Fibroblast of peridontal ligament (primary cell): ENCODE measurements at regions not wholly inside any gene's neighbourhood (a gene's known extent, or its start where the extent isn't known, plus 50 kb on each side); places are given as distances from the start of the nearest gene placed in this dataset.
"Not testable (repeated sequence)": the region's sequence is repeated elsewhere in the genome, so short reads cannot be mapped to it uniquely, and the experiment has no call there.

Experiments used
- DNase-seq: peaks from one replicate; pipeline ENCODE4 v3.0.0-alpha.2; 2010; ENCODE audit errors: extremely low read depth

DNA sequence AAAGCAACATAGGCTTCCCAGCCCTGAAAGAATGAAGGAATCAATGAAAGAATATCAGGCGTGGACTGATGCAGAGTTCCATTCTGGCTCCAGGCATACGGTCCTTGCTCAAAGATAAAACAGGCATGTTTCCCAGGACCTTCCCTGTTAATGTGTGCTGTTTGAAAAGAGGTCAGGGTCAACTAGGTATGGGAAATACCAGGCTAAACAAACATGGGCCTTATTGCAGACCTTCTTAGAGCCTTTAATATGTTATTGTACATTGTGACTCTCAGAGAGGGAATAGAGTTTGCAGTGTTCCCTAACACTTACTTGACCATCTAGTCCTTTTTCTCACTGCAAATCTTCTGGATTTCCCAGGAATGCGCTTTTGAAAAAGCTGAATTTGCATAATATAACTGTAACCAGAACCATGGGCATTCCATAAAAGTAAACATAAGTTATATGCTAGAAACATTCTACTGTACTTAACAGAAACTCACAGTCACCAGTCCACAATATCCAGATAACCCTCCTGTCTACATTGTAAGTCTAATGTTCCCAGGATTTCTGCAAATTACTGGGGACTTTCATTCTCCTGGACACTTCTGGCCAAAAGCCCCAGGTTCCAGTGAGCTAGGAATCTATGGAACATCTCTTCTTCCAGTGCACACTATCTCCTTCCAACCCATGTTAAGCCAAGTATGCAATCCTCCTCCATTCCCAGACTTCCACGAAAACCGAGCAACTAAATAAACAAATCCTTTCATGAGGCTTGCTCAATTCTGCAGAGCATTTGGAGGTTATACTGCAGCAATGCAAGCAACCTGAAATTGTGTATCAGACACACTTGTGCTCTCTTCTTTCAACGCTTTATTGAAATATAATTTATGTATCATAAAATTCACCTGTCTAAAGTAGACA lies 486.6 kb downstream of the SETD4 start:
- peak; percentile 82 for DNase-seq

DNA sequence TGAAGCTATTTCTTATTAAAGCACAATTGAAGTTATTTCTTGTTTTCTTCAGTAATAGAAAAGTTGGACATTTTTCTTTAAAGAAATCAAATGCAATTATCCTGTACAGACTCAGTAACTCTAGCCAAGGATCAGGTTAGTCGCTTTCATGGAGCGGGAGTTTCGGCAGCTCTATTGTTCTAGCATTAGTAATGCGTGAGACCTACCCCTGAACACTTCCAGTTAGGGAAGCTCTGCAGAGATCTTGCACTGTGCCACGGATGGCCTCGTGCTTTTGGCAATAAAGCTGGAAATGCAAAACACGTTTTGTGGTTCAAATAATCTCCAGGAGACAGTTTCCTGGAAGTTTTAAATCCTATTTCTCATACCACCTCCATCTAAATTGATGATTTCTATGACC lies 488.4 kb downstream of the SETD4 start:
- DNase-seq = no peak

DNA sequence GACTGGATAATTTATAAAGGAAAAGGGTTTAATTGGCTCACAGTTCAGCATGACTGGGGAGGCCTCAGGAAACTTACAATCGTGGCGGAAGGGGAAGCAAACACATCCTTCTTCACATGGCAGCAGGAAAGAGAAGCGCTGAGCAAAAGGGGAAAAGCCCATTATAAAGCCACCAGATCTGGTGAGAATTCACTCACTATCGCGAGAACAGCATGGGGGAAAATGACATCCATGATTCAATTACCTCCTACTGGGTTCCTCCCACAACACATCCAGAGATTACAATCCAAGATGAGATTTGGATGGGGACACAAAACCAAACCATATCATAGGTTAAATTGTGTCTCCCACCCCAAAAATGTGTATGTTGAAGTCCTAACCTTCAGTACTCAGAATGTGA lies 491.7 kb downstream of the SETD4 start:
- no peak for DNase-seq

DNA sequence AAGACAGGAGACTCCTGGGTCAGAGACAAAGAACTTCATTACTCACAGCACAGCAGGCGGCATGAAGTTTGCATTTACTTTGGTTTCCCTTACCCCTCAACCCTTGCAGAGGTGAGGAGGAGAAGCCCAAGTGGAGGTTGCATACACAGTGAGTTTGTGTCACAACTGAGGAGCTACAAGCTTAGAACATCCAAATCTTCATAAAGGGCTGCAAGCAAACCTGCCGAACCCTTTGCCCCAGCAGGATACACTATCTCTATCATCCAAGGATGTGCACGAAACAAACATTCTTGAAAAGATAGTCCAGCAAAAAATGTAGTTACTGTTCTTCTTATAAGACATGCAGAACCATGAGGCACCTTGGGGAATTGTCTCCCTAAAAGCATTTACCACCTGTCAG lies 493.5 kb downstream of the SETD4 start:
- DNase-seq = no peak

DNA sequence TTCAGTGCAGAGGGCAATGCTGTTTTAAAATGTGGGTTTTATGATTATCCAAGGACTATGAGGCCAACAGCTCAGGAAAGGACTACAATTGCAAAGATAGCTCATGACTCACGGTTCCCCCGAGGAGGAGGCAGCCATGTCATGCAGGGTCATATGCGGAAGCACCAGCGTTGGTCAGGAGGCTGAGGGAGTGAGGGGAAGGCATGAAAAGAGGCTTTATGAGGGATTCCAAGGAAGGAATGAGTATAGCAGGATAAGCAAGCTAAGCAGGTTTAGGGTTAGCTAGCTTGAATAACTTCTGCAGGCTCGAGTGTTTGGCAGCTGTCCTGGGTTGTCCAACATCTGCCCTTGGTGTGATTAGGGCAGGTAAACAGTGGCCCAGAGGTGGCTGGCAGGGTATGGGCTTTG lies 495.1 kb downstream of the SETD4 start:
- peak; percentile 91 for DNase-seq

DNA sequence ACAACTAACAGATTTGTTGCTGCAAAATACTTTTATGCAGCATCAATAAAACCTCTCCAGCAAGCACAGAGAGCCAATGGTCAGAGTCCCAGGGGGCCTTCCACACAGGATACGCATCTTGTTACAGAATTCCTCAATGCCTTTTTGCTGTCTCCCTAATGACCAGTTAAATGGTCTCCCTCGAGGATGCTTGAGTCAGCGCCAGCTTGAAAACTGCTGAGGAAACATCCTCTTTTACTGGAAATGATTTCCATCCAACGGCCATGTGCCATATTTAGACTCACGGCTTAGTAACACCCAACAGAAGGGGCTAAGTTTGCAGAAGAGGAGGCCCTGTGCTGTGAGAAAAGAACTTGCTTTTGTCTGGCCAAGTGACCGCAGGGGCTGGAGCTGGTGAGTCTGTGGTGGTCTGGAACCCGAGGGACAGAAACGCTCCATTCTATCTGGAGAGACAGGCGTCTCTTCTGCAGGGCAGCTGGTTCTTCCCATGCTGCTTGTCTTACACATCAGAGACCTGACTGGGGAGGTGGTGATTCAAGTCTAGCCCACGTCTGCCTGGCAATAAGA lies 496.4 kb downstream of the SETD4 start:
- peak; percentile 99 for DNase-seq

DNA sequence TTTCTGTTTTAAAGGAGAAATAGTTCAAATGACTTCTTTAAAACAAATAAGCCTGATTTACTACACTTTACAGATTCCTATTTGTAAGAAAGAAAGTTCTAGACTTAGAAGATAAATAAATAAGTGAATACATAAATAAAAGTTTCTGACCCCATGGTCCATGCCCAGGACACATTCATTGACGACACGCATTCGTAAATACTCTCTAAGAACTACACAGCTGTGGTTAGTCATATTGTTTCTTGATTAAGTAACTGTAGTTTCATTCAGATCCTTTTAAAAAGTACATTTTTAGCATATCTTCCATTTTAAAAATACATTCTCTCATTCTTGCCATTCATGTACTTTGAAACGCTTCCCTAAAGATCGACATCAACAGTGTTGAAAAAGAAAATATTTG lies 497.4 kb downstream of the SETD4 start:
- peak; percentile 41 for DNase-seq

DNA sequence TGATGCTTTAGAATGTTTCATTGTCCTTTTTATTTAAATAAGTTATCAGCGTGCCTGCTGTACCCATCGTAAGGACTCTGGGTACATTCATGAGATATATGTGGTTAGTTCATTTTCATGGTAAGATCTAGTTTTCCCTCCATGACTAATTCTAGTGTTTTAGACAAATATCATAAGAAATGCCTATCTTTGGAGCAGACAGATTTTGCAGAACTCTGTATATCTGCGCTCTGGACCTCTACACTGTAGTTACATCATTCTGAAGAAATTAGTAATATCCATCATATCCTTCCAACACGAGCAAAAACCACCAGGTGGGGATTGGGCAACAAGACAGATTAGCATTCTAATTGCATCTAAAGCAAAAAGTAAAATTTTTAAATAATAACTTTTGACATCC lies 499.2 kb downstream of the SETD4 start:
- DNase-seq = no peak

DNA sequence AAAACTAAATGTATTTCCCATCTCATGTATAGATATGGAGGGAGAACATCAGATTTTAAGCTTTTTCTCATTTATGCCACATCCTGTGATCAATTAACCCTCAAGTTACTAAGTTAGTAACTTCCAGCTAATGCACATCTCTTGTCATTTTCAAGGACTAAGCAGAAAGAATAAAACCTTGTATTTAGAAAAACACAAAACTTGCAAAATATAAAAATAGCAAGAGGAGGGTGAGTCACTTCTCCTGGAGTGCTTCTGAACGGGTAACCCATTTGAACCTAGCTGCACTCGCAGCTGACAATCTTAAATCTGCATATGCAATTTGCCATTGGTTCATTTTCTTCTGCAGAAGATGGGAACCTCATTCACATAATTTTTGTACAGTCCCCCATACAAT lies 500.5 kb downstream of the SETD4 start:
- peak; percentile 64 for DNase-seq

DNA sequence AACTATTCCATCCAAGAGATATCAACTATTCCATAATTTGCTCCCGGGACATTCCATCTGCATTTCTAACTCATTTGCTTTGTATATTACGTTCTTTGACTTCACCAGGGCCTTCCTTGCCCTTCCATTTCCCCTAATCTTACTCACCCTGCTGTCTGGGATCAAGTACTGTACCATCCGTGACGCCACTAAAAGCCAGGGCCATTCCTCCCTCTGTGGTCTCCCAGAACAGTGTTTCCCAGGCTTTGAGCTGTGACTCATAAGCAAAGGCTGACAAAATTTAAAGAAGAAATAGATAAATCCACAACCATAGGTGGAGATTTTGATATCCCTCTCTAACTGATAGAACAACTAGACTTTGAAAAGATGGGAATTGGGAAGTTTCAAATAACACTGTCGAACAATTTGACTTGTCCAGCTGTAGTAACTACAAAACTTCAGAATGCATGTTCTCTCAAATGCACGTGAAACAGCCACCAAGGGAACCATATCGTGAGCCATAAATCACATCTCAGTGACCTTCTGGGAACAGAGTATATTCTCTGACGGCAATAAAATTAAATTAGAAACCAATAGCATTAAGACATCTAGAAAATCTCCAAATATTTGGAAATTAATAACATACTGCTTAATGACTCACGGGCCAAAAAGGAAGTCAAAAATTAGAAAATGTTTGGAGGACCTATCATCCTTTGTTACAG lies 501.0 kb downstream of the SETD4 start:
- DNase-seq = peak; percentile 94

DNA sequence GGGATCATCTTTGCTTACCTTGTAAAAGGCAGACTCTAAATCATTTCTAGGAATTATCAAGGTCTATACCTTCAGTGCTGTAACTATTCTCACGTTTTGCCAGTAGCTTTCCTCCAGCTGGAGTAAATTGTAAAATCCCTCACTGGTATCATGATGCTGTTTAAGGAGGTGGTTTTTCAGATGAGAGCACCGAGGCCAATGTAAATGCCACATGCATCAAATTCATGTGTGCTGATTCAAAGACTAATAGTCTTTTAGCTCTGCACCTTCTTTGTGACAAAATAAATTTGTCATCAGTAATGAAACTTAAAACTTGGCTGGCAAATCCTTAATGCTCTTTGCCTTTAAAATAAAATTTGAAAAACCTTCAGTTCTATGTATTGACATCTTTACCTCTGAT lies 503.8 kb downstream of the SETD4 start:
- no peak for DNase-seq

DNA sequence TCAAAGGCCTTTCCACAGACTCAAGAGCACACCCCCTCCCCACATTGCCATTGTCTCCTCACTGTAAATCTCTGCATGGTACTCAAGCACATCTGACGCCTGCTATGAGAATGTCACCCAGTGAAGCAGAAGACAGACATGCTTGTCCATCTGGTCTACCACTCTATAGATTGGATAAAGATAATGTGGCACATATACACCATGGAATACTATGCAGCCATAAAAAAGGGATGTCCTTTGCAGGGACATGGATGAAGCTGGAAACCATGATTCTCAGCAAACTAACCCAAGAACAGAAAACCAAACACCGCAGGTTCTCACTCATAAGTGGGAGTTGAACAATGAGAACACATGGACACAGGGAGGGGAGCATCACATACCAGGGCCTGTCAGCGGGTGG lies 503.4 kb upstream of the RUNX1 start:
- not testable (repeated sequence) for DNase-seq

DNA sequence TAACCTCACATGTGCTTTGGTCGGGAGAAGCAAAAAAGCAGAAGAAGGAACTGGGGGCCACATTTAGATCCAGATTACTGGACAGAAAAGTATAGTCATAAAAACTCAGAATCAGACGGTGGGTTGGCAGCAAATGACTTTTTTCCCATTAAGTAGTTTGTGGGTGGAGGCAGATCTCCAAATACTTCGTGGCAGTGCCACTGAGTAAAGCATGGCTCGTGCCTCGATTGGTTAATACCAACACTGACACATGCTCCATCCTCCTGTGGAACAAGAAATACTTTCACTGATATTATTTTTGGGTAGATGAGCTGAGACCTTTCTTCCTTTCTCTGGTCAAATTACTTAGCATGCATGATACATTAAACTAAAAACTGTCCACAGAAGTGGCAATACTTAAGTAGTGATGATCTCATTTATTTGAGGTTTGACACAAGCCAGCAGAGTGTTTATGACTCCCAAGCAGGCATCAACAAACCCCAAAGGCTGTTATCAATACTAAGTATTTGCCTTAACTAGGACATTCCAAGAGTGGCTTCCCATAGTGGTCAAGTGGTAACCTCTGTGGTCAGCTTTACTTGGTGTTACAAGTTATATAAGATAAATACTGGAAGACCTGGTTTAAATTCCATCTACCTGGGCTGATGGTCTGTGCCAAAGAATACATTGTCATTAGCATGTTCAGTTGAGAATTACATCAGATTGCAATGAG lies 500.0 kb upstream of the RUNX1 start:
- DNase-seq = no peak

DNA sequence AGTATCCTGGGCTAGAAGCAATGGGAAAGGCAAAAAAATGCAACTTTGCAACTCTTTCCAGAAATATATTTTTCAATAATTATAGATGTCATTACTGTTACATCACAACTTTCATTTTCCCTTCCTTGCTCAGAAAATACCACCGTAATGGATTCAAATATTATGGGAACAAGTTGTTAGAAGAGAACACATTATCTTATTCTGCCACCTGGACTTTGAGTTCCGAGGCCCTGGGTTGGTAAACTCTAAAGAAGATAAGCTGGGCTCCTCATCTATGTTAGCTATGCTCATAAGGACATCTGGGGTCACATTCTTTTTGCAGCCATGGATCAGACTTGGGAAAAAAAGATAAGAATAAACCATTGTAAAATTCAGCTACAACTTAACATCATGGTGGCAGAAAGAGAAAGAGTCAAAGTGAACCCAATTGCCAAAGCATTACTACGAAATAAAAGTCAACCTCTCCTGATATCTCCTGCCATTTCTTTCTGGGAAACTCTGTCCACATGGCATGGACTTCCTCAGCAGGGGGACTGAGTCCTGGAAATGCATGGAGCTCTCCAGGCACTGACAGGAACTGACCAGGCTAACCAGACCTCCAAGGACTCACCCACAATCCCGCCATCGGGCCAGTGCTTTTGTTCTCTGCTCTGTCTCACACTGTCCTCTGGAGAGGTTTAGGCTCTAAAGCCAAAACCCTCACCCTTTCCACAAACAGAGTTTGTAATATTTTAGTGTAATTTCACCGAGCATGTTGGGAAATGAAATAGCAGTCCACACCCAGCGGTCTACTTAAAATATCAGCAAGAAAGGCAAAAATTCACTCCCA lies 499.1 kb upstream of the RUNX1 start:
- DNase-seq = no peak

DNA sequence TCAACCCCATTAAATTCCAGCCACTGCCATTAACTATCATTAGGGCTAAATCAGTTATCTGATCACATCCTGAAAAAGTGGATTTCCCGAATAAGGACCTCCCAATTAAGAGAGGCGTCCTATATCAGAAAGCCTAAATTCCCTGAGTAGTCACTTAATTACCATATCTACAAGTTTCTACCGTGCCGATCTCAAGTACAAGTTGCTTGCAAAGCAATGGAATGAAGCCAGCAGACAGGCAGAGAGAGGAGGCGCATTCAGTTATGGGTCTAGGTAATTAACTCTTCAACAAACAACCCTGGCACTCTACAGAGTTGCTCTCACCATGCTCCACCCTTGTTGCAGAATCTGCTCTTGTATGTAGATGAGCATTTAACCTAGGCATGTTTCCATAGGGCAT lies 494.6 kb upstream of the RUNX1 start:
- DNase-seq = no peak

DNA sequence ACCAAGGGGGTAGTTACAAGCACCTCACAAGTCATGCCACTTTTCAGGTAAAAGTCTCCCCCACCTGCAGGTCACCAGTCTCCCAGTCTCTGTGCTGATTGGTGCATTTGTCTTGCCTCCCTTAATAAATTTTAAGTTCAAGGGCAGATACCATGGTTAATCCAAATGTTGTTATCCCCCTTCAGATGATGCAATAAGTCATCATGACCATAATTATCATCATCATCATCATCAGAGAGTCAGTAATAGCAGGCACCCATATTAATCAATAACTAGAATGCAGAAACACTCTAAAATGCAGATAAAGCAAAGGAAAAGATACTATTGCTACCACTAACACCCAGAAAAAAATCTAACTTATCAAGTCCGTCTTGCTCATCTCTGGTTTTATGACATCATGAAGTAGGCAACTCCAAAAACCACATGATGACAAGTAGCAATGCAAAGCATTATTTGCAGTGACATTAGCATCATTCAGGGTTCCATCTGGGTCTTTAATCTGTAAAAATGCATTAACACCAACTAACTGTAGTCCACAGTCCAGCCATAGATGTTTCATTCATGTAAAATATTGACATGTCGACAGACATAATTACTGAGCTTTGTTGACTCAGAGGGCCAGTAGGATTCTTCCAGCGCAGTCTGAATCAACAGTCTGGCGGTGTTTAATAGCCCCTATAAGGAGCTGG lies 492.0 kb upstream of the RUNX1 start:
- peak; percentile 5 for DNase-seq

DNA sequence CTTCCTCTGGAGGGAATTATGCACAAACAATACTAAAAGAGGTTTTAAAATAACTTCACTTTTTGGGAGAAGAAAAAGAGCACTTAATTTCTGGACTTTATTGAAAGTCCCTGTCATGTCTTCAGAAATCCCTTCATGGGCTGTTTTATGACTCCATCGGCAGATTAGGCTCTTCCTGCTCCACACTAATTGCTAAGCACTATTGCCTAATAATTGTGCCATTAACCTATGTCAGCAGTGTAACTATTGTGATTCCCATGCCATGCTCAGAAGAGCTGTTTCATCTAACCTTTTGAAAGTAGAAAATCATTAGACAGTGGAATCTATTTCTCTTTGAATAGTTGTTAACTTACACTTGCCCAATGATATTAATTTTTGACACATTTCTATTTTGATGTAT lies 489.3 kb upstream of the RUNX1 start:
- DNase-seq = no peak

DNA sequence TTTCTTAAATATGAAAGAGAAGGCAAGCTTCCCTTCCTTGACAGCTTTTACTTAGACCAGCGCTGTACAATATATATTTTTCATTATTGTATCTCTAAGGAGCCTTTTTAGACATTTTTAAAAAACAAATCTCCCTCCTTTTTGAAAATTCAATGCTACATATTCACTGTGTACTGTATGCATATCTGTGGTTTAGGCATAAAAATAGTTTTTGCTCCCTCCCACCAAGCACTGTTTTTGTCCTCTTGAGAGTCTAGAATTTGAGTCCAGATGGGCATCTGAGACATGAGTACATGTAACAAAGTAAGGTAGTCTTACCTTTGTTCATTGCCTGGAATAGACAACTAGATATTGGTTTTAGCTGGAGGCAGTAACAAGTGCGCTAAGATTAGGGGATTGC lies 488.5 kb upstream of the RUNX1 start:
- peak; percentile 6 for DNase-seq

DNA sequence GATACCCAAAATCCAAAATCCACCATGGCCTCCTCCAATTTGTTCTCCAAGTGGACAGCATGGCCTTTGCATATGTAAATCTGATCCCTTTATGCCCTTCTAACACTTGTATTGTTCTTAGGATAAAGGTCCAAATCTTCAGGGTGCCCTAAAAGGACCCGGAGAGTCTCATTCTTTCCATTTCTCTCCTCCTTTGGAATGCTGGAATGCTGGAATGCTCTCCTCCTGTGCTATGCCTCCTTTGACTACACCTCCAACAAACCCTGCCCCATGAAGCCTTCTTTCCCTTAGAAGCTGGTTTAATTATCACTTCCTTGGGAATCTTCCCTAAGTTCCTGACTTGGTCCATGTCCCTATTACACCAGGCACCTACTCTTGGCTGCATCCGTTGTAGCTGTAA lies 484.8 kb upstream of the RUNX1 start:
- no peak for DNase-seq

DNA sequence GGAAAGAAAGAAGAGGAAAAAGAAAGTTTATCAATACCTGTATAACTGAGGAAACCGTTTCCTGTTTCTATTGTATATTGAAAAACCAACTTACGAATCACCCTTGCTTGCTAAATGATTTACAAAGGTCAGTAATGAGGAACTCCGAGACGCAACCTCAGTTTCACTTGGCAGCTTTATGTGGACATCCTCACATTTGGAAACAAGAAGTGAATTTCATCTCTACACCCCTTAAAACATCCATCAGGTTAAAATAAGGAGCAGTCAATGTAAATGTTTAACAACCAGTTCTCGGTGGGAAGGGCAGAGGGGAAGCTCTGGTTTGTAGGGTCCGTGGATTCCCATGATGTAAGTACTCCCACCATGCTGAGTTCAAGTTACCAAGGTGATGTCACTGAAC lies 481.7 kb upstream of the RUNX1 start:
- no peak for DNase-seq
